HCT116 (cell line): ENCODE measurements at regions not wholly inside any gene's neighbourhood (a gene's known extent, or its start where the extent isn't known, plus 50 kb on each side); places are given as distances from the start of the nearest gene placed in this dataset.

Source experiments
- ATAC-seq: fragments of 200-7000 bp; cut with Tn5 transposase; 2 replicates; pipeline ENCODE4 v1.9.1; 2020; ENCODE audit warnings: mild to moderate bottlenecking, moderate library complexity
- BruUV-seq: library from RNA; stranded (reverse); fragments of 400-500 nt; replicated peaks from 2 replicates; lab custom pipeline; 2021; lab: Mats Ljungman, UMichigan
- CTCF ChIA-PET: fragments of 300-600 bp; sonication (Branson Sonifier 250); formaldehyde crosslinking; loops from one replicate; lab custom pipeline; 2021; ENCODE audit warnings: antibody characterized with exemption; lab: Charles Lee
- POLR2A ChIA-PET: fragments of 300-600, 350-600 bp; sonication (Branson Sonifier 250); formaldehyde crosslinking; loops from one replicate; lab custom pipeline; 2021; ENCODE audit warnings: antibody characterized with exemption; lab: Charles Lee
- RAD21 ChIA-PET, 2 experiments: fragments of 300-600 bp; sonication (Branson Sonifier 250); formaldehyde crosslinking; loops; one replicate each; lab custom pipeline; 2023; ENCODE audit warnings: low total read pairs in 2 of 2; ENCODE audit not compliant: uncharacterized antibody in 2 of 2, unreplicated experiment in 2 of 2, low non-redundant PET in 1 of 2; lab: Charles Lee
- DNase-seq: peaks from one replicate; pipeline ENCODE4 v3.0.0-alpha.2; 2010; ENCODE audit warnings: low read depth, low spot score
- H2AFZ ChIP-seq: fragments of 200-600 bp; shearing (Covaris generic), sonication (generic); 2 replicates; pipeline ENCODE4 v1.6.1; 2017; ENCODE audit warnings: low read depth, mixed run types, mixed read lengths, antibody characterized with exemption, low read length; ENCODE audit not compliant: poor library complexity, severe bottlenecking
- H3K27ac ChIP-seq: 2 replicates; pipeline ENCODE4 v1.5.1; 2012; ENCODE audit warnings: low read depth, low read length
- H3K27me3 ChIP-seq: fragments of 200-600 bp; sonication (generic); 2 replicates; pipeline ENCODE4 v1.6.1; 2016; ENCODE audit warnings: mixed run types, low read length, mixed read lengths; ENCODE audit not compliant: insufficient read depth
- H3K36me3 ChIP-seq, 2 experiments: fragments of 200-500 bp in 1 of 2; fragments of 200-600 bp in 1 of 2; sonication (Bioruptor generic) in 1 of 2; sonication (generic) in 1 of 2; 2 replicates each; pipeline versions ENCODE4 v1.5.1 to v1.6.1; 2014 to 2016; ENCODE audit warnings: low read length in 2 of 2, inconsistent platforms in 1 of 2, mixed read lengths in 1 of 2, mixed run types in 1 of 2; ENCODE audit not compliant: insufficient read depth in 2 of 2, control insufficient read depth in 1 of 2
- H3K4me1 ChIP-seq, 2 experiments: fragments of 200-600 bp in 1 of 2; sonication (generic) in 1 of 2; 2 replicates each; pipeline versions ENCODE4 v1.5.1 to v1.6.1; 2012 to 2017; ENCODE audit warnings: low read length in 2 of 2, inconsistent platforms in 1 of 2, mild to moderate bottlenecking in 1 of 2, mixed read lengths in 1 of 2, mixed run types in 1 of 2, moderate library complexity in 1 of 2; ENCODE audit not compliant: insufficient read depth in 2 of 2, control insufficient read depth in 1 of 2
- H3K4me2 ChIP-seq: fragments of 200-600 bp; sonication (generic); 2 replicates; pipeline ENCODE4 v1.6.1; 2017; ENCODE audit warnings: mixed run types, low read length, mixed read lengths
- H3K4me3 ChIP-seq, 2 experiments: fragments of 200-600 bp in 1 of 2; sonication (generic) in 1 of 2; replicated peaks in 1 of 2; 2 replicates each; pipeline ENCODE4 v1.5.1; 2011 to 2016; ENCODE audit warnings: low read length in 2 of 2, control low read depth in 1 of 2, low read depth in 1 of 2, mild to moderate bottlenecking in 1 of 2, mixed read lengths in 1 of 2, mixed run types in 1 of 2
- H3K79me2 ChIP-seq: fragments of 200-600 bp; sonication (generic); 2 replicates; pipeline ENCODE4 v1.6.1; 2017; ENCODE audit warnings: mild to moderate bottlenecking, mixed run types, low read length, moderate library complexity, mixed read lengths; ENCODE audit not compliant: insufficient read depth
- H3K9ac ChIP-seq: fragments of 200-600 bp; sonication (generic); 2 replicates; pipeline ENCODE4 v1.6.1; 2016; ENCODE audit warnings: low read length, mixed read lengths
- H3K9me2 ChIP-seq: fragments of 200-600 bp; sonication (generic), shearing (Covaris generic); 2 replicates; pipeline ENCODE4 v1.6.1; 2017; ENCODE audit warnings: mixed run types, mild to moderate bottlenecking, moderate library complexity; ENCODE audit not compliant: insufficient read depth
- H3K9me3 ChIP-seq, 2 experiments: fragments of 200-500 bp in 1 of 2; fragments of 200-600 bp in 1 of 2; sonication (Bioruptor generic) in 1 of 2; sonication (generic) in 1 of 2; 2 replicates each; pipeline ENCODE4 v1.6.1; 2014 to 2017; ENCODE audit warnings: low read length in 2 of 2, mixed read lengths in 2 of 2, inconsistent platforms in 1 of 2, low read depth in 1 of 2, mild to moderate bottlenecking in 1 of 2, mixed run types in 1 of 2, moderate library complexity in 1 of 2; ENCODE audit not compliant: control insufficient read depth in 1 of 2, insufficient read depth in 1 of 2
- H4K20me1 ChIP-seq: fragments of 200-600 bp; sonication (generic), shearing (Covaris generic); 2 replicates; pipeline ENCODE4 v1.6.1; 2017; ENCODE audit warnings: mixed run types, mild to moderate bottlenecking, moderate library complexity; ENCODE audit not compliant: insufficient read depth
- CBX3 ChIP-seq: IDR thresholded peaks from 2 replicates; pipeline ENCODE4 v1.6.1; 2012; ENCODE audit warnings: low read depth
- CTCF ChIP-seq, 3 experiments: fragments of 200-600 bp in 1 of 3; sonication (generic) in 1 of 3; IDR thresholded peaks in 2 of 3; conservative IDR thresholded peaks in 1 of 3; 2 replicates each; pipeline ENCODE4 v1.5.1; 2012 to 2017; ENCODE audit warnings: low read depth in 2 of 3, low read length in 2 of 3, antibody characterized with exemption in 1 of 3, borderline replicate concordance in 1 of 3, control low read depth in 1 of 3, mild to moderate bottlenecking in 1 of 3, mixed read lengths in 1 of 3, mixed run types in 1 of 3, moderate library complexity in 1 of 3; ENCODE audit not compliant: insufficient read depth in 1 of 3
- JUND ChIP-seq: IDR thresholded peaks from 2 replicates; pipeline ENCODE4 v1.6.1; 2012
- POLR2A ChIP-seq: IDR thresholded peaks from 2 replicates; pipeline ENCODE4 v1.7.0; 2011; ENCODE audit warnings: borderline replicate concordance; ENCODE audit not compliant: insufficient read depth, insufficient read length; ENCODE audit errors: extremely low read depth
- RAD21 ChIP-seq: IDR thresholded peaks from 2 replicates; pipeline ENCODE4 v1.6.1; 2012; ENCODE audit warnings: low read depth, mild to moderate bottlenecking
- SRF ChIP-seq: IDR thresholded peaks from 2 replicates; pipeline ENCODE4 v1.6.1; 2012; ENCODE audit warnings: low read depth
- TCF7L2 ChIP-seq: IDR thresholded peaks from 2 replicates; pipeline ENCODE4 v1.7.0; 2011; ENCODE audit warnings: borderline replicate concordance, inconsistent platforms; ENCODE audit not compliant: insufficient read depth, insufficient read length; ENCODE audit errors: extremely low read depth
- intact Hi-C: fragments of 100-400 bp; cut with micrococcal nuclease; formaldehyde crosslinking; loops from 2 replicates; pipeline ENCODE4 v1.10.0; 2022
- TF ChIP-seq, protein P1 (sequence below): IDR thresholded peaks from 2 replicates; pipeline ENCODE4 v1.6.1; 2012

DNA sequence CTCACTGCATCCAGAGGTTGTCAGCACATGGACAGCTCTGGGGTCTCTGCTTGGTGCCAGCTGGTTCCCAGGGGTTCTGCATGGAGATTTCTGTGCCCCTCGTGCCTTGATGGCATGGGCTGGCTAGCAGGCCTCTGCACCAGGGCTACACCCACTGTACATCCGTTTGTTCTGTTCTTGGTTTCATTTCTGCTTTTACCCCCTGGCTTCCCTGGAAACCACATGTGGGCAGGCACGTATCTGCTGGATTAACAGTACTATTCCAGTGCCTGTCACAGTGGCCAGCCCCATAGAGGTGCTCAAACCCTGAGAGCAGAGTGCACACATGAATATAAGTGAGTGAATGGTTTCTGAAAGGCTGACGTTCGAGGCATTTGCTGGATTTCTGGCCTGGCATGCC, 207.2 kb upstream of the GPR26 start:
- RAD21 ChIA-PET: no interaction called here

More for the DNA sequence above, 207.2 kb upstream of the GPR26 start:
- CTCF ChIA-PET: no interaction called here
- no peak overlapping the region for H2AFZ ChIP-seq
- ATAC-seq (no peak), DNase-seq (no peak)
- intact Hi-C loops: no loop called here
- no peaks in the 10 kb centered on the region for H3K79me2 ChIP-seq
- no peaks in the 10 kb centered on the region for H3K27me3 ChIP-seq
- H3K27ac ChIP-seq: no peak overlapping the region
- no peaks in the 10 kb centered on the region for H4K20me1 ChIP-seq
- no TSS peak for BruUV-seq
- H3K9ac ChIP-seq: no peak overlapping the region
- no peak overlapping the region for H3K4me3 ChIP-seq
- TF ChIP-seq RAD21: no peak
- no peak for TF ChIP-seq CBX3
- TF ChIP-seq TCF7L2: no peak
- no peak for TF ChIP-seq JUND
- TF ChIP-seq, protein P1, sequence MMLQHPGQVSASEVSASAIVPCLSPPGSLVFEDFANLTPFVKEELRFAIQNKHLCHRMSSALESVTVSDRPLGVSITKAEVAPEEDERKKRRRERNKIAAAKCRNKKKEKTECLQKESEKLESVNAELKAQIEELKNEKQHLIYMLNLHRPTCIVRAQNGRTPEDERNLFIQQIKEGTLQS: no peak
- no peak for TF ChIP-seq CTCF (IDR thresholded peaks at IDR 0.05 in 2 of 3, conservative IDR thresholded peaks at IDR 0.05 in 1 of 3; ENCODE audit: borderline replicate concordance in 1 of 3, insufficient read depth in 1 of 3, low read depth in 2 of 3, low read length in 2 of 3)
- no peak for TF ChIP-seq SRF
- no peak for TF ChIP-seq POLR2A
- no peaks in the 10 kb centered on the region for H3K4me1 ChIP-seq
- POLR2A ChIA-PET: no interaction called here
- no peaks in the 10 kb centered on the region for H3K36me3 ChIP-seq
- H3K4me2 ChIP-seq: no peak overlapping the region
- no peaks in the 10 kb centered on the region for H3K9me3 ChIP-seq
- H3K9me2 ChIP-seq: no peaks in the 10 kb centered on the region
